Hindlimb muscle (tissue), 1 donor: ENCODE measurements at regions not wholly inside any gene's neighbourhood (a gene's known extent, or its start where the extent isn't known, plus 50 kb on each side); places are given as distances from the start of the nearest gene placed in this dataset.

Experiments
- DNase-seq: peaks from one replicate; pipeline ENCODE4 v3.0.0-alpha.2; 2013

GRCh38 chr22:48226026-48227013, 1463.9 kb downstream of the TBC1D22A start:
- DNase-seq, result no peak

GRCh38 chr22:48224332-48224731, 1461.9 kb downstream of the TBC1D22A start:
- no peak for DNase-seq

- DNase-seq, result no peak
Measured at GRCh38 chr22:48223488-48224190, 1461.2 kb downstream of the TBC1D22A start.

- DNase-seq, result no peak
Measured at GRCh38 chr22:48222742-48223487, 1460.5 kb downstream of the TBC1D22A start.

GRCh38 chr22:48218889-48219420, 1456.5 kb downstream of the TBC1D22A start:
- DNase-seq, result no peak

- DNase-seq, result no peak
Measured at GRCh38 chr22:48217596-48217995, 1455.1 kb downstream of the TBC1D22A start.

GRCh38 chr22:48212727-48213126, 1450.3 kb downstream of the TBC1D22A start:
- DNase-seq, result no peak

GRCh38 chr22:48210812-48211211, 1448.4 kb downstream of the TBC1D22A start:
- DNase-seq, result no peak

- DNase-seq, result no peak
Measured at GRCh38 chr22:48210198-48210580, 1447.7 kb downstream of the TBC1D22A start.

- no peak for DNase-seq
Measured at GRCh38 chr22:48209473-48210197, 1447.2 kb downstream of the TBC1D22A start.

- no peak for DNase-seq
Measured at GRCh38 chr22:48208894-48209293, 1446.4 kb downstream of the TBC1D22A start.

GRCh38 chr22:48207919-48208535, 1445.6 kb downstream of the TBC1D22A start:
- DNase-seq, result no peak

GRCh38 chr22:48205790-48206189, 1443.3 kb downstream of the TBC1D22A start:
- no peak for DNase-seq

GRCh38 chr22:48205161-48205560, 1442.7 kb downstream of the TBC1D22A start:
- no peak for DNase-seq

- no peak for DNase-seq
Measured at GRCh38 chr22:48204296-48204695, 1441.8 kb downstream of the TBC1D22A start.

- no peak for DNase-seq
Measured at GRCh38 chr22:48199667-48200066, 1437.2 kb downstream of the TBC1D22A start.

- no peak for DNase-seq
Measured at GRCh38 chr22:48198489-48199459, 1436.3 kb downstream of the TBC1D22A start.

- DNase-seq, result no peak
Measured at GRCh38 chr22:48197189-48197690, 1434.8 kb downstream of the TBC1D22A start.

GRCh38 chr22:48192920-48193319, 1430.5 kb downstream of the TBC1D22A start:
- DNase-seq, result no peak

- DNase-seq, result no peak
Measured at GRCh38 chr22:48192071-48192470, 1429.6 kb downstream of the TBC1D22A start.
